ENCODE measurements at regions not wholly inside any gene's neighbourhood (a gene's known extent, or its start where the extent isn't known, plus 50 kb on each side); places are given as distances from the start of the nearest gene placed in this dataset.
A peak's percentile ranks its signal among the peaks of the same experiment; 100 is the strongest.

DNA sequence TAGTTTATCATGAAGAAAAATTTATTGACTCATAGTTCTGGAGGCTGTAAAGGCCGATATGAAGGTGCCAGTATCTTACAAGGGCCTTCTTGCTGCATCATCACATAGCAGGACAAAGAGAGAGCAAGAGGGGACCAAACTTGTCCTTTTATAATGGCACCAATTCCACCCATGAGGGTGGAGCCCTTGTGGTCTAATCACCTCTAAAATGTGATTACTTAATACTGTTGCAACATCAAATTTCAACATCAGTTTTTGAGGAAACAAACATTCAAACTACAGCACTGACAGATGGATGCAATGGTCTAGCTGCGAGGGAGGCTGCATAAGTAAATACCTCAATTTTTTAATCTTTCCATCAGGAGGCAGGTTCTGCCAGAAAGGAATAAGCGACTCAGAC is 76.7 kb upstream of the LAMA2 start:
- H3K27me3 Mint-ChIP-seq (ENCODE audit: insufficient read depth, low read depth, poor library complexity) = no peaks in the 10 kb centered on the region
- no peaks in the 10 kb centered on the region for H3F3A ChIP-seq (replicated peaks; ENCODE audit: low read depth)

DNA sequence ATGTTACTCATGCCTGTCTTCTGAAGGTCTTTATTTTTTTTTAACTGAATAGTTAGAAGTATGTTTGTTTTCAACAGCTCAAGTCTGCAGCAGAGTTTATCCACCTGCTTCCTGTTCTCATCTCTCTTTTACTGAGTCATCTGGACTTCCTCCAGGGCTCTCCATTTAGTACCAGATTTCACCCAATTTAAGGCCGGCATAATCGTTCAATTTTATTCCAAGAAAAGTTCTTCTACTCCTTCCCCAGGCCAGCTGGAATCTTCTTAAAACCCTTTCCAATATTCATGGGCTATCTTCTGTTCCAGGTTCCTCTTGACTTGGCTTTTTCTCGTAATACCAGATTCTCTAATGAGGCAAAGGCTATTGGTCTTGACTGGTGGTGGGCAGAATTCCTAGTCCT is 79.0 kb upstream of the LAMA2 start:
- Mint-ChIP-seq H3K9me3 (peaks cover 3% of the 10 kb centered on the region; the same call in 1 of the 3 replicates), H3K4me3 (no peak overlapping the region), H3K27ac (peak overlapping the region; percentile 12; the same call in 1 of the 2 replicates), H3K36me3 (ENCODE audit: low read depth) (peaks cover 5% of the 10 kb centered on the region; the same call in 2 of the 3 replicates), H3K27me3 (ENCODE audit: insufficient read depth, low read depth, poor library complexity) (peaks cover 2% of the 10 kb centered on the region), H3K4me1 (peaks cover 11% of the 10 kb centered on the region; the same call in 2 of the 3 replicates)
- DNase-seq (ENCODE audit: low spot score) (no peak), ATAC-seq (no peak)
- Histone ChIP-seq H3K27me3 (ENCODE audit: insufficient read depth) (no peaks in the 10 kb centered on the region), H3K27ac (ENCODE audit: low read depth) (no peak overlapping the region), H3F3A (replicated peaks; ENCODE audit: low read depth) (no peaks in the 10 kb centered on the region), H3K4me2 (no peak overlapping the region), H3K79me2 (replicated peaks; ENCODE audit: insufficient read depth) (no peaks in the 10 kb centered on the region), H3K4me3 (no peak overlapping the region), H4K20me1 (replicated peaks; ENCODE audit: insufficient read depth) (no peaks in the 10 kb centered on the region), H2AFZ (no peak overlapping the region), H3K36me3 (ENCODE audit: insufficient read depth) (no peaks in the 10 kb centered on the region), H3K9me2 (ENCODE audit: insufficient read depth) (no peaks in the 10 kb centered on the region), H3K4me1 (ENCODE audit: insufficient read depth) (no peaks in the 10 kb centered on the region)
- TF ChIP-seq, protein P1, sequence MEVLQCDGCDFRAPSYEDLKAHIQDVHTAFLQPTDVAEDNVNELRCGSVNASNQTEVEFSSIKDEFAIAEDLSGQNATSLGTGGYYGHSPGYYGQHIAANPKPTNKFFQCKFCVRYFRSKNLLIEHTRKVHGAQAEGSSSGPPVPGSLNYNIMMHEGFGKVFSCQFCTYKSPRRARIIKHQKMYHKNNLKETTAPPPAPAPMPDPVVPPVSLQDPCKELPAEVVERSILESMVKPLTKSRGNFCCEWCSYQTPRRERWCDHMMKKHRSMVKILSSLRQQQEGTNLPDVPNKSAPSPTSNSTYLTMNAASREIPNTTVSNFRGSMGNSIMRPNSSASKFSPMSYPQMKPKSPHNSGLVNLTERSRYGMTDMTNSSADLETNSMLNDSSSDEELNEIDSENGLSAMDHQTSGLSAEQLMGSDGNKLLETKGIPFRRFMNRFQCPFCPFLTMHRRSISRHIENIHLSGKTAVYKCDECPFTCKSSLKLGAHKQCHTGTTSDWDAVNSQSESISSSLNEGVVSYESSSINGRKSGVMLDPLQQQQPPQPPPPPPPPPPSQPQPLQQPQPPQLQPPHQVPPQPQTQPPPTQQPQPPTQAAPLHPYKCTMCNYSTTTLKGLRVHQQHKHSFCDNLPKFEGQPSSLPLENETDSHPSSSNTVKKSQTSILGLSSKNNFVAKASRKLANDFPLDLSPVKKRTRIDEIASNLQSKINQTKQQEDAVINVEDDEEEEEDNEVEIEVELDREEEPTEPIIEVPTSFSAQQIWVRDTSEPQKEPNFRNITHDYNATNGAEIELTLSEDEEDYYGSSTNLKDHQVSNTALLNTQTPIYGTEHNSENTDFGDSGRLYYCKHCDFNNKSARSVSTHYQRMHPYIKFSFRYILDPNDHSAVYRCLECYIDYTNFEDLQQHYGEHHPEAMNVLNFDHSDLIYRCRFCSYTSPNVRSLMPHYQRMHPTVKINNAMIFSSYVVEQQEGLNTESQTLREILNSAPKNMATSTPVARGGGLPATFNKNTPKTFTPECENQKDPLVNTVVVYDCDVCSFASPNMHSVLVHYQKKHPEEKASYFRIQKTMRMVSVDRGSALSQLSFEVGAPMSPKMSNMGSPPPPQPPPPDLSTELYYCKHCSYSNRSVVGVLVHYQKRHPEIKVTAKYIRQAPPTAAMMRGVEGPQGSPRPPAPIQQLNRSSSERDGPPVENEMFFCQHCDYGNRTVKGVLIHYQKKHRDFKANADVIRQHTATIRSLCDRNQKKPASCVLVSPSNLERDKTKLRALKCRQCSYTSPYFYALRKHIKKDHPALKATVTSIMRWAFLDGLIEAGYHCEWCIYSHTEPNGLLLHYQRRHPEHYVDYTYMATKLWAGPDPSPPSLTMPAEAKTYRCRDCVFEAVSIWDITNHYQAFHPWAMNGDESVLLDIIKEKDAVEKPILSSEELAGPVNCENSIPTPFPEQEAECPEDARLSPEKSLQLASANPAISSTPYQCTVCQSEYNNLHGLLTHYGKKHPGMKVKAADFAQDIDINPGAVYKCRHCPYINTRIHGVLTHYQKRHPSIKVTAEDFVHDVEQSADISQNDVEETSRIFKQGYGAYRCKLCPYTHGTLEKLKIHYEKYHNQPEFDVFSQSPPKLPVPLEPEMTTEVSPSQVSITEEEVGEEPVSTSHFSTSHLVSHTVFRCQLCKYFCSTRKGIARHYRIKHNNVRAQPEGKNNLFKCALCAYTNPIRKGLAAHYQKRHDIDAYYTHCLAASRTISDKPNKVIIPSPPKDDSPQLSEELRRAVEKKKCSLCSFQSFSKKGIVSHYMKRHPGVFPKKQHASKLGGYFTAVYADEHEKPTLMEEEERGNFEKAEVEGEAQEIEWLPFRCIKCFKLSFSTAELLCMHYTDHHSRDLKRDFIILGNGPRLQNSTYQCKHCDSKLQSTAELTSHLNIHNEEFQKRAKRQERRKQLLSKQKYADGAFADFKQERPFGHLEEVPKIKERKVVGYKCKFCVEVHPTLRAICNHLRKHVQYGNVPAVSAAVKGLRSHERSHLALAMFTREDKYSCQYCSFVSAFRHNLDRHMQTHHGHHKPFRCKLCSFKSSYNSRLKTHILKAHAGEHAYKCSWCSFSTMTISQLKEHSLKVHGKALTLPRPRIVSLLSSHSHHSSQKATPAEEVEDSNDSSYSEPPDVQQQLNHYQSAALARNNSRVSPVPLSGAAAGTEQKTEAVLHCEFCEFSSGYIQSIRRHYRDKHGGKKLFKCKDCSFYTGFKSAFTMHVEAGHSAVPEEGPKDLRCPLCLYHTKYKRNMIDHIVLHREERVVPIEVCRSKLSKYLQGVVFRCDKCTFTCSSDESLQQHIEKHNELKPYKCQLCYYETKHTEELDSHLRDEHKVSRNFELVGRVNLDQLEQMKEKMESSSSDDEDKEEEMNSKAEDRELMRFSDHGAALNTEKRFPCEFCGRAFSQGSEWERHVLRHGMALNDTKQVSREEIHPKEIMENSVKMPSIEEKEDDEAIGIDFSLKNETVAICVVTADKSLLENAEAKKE (CRISPR knock-in tag; IDR thresholded peaks at IDR 0.05) = no peak
- TF ChIP-seq, protein P2, sequence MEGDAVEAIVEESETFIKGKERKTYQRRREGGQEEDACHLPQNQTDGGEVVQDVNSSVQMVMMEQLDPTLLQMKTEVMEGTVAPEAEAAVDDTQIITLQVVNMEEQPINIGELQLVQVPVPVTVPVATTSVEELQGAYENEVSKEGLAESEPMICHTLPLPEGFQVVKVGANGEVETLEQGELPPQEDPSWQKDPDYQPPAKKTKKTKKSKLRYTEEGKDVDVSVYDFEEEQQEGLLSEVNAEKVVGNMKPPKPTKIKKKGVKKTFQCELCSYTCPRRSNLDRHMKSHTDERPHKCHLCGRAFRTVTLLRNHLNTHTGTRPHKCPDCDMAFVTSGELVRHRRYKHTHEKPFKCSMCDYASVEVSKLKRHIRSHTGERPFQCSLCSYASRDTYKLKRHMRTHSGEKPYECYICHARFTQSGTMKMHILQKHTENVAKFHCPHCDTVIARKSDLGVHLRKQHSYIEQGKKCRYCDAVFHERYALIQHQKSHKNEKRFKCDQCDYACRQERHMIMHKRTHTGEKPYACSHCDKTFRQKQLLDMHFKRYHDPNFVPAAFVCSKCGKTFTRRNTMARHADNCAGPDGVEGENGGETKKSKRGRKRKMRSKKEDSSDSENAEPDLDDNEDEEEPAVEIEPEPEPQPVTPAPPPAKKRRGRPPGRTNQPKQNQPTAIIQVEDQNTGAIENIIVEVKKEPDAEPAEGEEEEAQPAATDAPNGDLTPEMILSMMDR (conservative IDR thresholded peaks at IDR 0.05; ENCODE audit: low read depth in 2 of 2) = no peak
- TF ChIP-seq, protein P3, sequence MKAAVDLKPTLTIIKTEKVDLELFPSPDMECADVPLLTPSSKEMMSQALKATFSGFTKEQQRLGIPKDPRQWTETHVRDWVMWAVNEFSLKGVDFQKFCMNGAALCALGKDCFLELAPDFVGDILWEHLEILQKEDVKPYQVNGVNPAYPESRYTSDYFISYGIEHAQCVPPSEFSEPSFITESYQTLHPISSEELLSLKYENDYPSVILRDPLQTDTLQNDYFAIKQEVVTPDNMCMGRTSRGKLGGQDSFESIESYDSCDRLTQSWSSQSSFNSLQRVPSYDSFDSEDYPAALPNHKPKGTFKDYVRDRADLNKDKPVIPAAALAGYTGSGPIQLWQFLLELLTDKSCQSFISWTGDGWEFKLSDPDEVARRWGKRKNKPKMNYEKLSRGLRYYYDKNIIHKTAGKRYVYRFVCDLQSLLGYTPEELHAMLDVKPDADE (IDR thresholded peaks at IDR 0.05) = no peak
- TF ChIP-seq ZNF331 (CRISPR knock-in tag; IDR thresholded peaks at IDR 0.05; ENCODE audit: low read depth) (no peak), STAT1 (IDR thresholded peaks at IDR 0.05; ENCODE audit: unreplicated experiment) (no peak)

More for the DNA sequence above, 76.7 kb upstream of the LAMA2 start:
- H3K4me3 Mint-ChIP-seq = no peak overlapping the region
- DNase-seq (ENCODE audit: low spot score) = no peak
- no peaks in the 10 kb centered on the region for H3K79me2 ChIP-seq (replicated peaks; ENCODE audit: insufficient read depth)
- H4K20me1 ChIP-seq (replicated peaks; ENCODE audit: insufficient read depth) = no peaks in the 10 kb centered on the region
- H3K4me1 Mint-ChIP-seq = peaks cover 11% of the 10 kb centered on the region; the same call in 2 of the 3 replicates
- no peaks in the 10 kb centered on the region for H3K27me3 ChIP-seq (ENCODE audit: insufficient read depth)
- peaks cover 3% of the 10 kb centered on the region; the same call in 1 of the 3 replicates for H3K9me3 Mint-ChIP-seq
- ATAC-seq = no peak
- H2AFZ ChIP-seq = no peak overlapping the region; the same call in 1 of the 2 replicates
- no peaks in the 10 kb centered on the region for H3K36me3 ChIP-seq (ENCODE audit: insufficient read depth)
- no peaks in the 10 kb centered on the region for H3K9me2 ChIP-seq (ENCODE audit: insufficient read depth)
- H3K27ac ChIP-seq (ENCODE audit: low read depth) = no peak overlapping the region
- H3K4me3 ChIP-seq = no peak overlapping the region
- no peak overlapping the region for H3K4me2 ChIP-seq
- H3K27ac Mint-ChIP-seq = no peak overlapping the region
- H3K4me1 ChIP-seq (ENCODE audit: insufficient read depth) = no peaks in the 10 kb centered on the region
- TF ChIP-seq EZH2 (IDR thresholded peaks at IDR 0.05; ENCODE audit: low read depth, unreplicated experiment) (no peak), NANOG (IDR thresholded peaks at IDR 0.05; ENCODE audit: borderline replicate concordance) (no peak), POLR2AphosphoS5 (IDR thresholded peaks at IDR 0.05; ENCODE audit: low read depth) (no peak), JUNB (IDR thresholded peaks at IDR 0.05; ENCODE audit: unreplicated experiment) (no peak)
- TF ChIP-seq, protein P4, sequence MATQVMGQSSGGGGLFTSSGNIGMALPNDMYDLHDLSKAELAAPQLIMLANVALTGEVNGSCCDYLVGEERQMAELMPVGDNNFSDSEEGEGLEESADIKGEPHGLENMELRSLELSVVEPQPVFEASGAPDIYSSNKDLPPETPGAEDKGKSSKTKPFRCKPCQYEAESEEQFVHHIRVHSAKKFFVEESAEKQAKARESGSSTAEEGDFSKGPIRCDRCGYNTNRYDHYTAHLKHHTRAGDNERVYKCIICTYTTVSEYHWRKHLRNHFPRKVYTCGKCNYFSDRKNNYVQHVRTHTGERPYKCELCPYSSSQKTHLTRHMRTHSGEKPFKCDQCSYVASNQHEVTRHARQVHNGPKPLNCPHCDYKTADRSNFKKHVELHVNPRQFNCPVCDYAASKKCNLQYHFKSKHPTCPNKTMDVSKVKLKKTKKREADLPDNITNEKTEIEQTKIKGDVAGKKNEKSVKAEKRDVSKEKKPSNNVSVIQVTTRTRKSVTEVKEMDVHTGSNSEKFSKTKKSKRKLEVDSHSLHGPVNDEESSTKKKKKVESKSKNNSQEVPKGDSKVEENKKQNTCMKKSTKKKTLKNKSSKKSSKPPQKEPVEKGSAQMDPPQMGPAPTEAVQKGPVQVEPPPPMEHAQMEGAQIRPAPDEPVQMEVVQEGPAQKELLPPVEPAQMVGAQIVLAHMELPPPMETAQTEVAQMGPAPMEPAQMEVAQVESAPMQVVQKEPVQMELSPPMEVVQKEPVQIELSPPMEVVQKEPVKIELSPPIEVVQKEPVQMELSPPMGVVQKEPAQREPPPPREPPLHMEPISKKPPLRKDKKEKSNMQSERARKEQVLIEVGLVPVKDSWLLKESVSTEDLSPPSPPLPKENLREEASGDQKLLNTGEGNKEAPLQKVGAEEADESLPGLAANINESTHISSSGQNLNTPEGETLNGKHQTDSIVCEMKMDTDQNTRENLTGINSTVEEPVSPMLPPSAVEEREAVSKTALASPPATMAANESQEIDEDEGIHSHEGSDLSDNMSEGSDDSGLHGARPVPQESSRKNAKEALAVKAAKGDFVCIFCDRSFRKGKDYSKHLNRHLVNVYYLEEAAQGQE (IDR thresholded peaks at IDR 0.05; ENCODE audit: unreplicated experiment) = no peak
- H3K36me3 Mint-ChIP-seq (ENCODE audit: low read depth) = peaks cover 5% of the 10 kb centered on the region; the same call in 2 of the 3 replicates

All from GM23338 (cell line).